ENCODE measurements at regions not wholly inside any gene's neighbourhood (a gene's known extent, or its start where the extent isn't known, plus 50 kb on each side); places are given as distances from the start of the nearest gene placed in this dataset.

DNA sequence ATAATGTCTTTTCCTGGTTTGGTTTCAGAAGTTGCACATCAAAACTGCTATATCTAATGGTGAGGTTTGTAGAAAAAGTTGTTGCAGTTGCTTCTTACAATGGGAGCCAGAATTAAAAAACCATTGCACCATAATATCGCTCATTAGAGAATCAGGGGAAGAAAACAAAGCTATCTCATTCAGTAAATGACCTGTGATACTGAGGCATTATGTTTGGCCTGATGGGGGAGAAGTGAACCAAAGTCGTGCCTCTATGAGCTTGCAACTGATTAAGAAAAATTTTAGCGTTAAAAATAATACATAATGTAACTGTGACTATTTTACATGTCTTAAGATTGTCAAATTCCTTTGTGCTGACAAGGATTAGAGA is 60.2 kb upstream of the ARHGEF26 start:
- no peak overlapping the region for H2AFZ ChIP-seq (ENCODE audit: insufficient read depth, low read depth, low read length, poor library complexity, severe bottlenecking)
- no peaks in the 10 kb centered on the region for H3K79me2 ChIP-seq (ENCODE audit: control insufficient read depth, insufficient read depth, low read length)
- H3K36me3 ChIP-seq (replicated peaks in 1 of 2; ENCODE audit: control extremely low read depth in 1 of 2, control insufficient read depth in 1 of 2, extremely low read depth in 1 of 2, insufficient read depth in 2 of 2, low read length in 1 of 2): no peaks in the 10 kb centered on the region
- no peak overlapping the region for H3K4me2 ChIP-seq (replicated peaks; ENCODE audit: low read depth, low read length, poor library complexity, severe bottlenecking)
- ChIA-PET CTCF (no interaction called here), POLR2A (no interaction called here)
- H3K9me3 ChIP-seq (ENCODE audit: control extremely low read depth in 1 of 3, control insufficient read depth in 2 of 3, insufficient read depth in 1 of 3, low read length in 2 of 3): no peaks in the 10 kb centered on the region
- no peaks in the 10 kb centered on the region for H3K4me1 ChIP-seq (ENCODE audit: control insufficient read depth in 2 of 2, insufficient read depth in 2 of 2, low read length in 2 of 2)
- no peaks in the 10 kb centered on the region for H3K27me3 ChIP-seq (replicated peaks in 1 of 4; ENCODE audit: control extremely low read depth in 1 of 4, control insufficient read depth in 3 of 4, insufficient read depth in 4 of 4, low read length in 3 of 4)
- no peak overlapping the region for H3K27ac ChIP-seq (ENCODE audit: low read length in 2 of 2)
- no peak for ATAC-seq (ENCODE audit: low read depth)
- H3K27ac Mint-ChIP-seq: no peak overlapping the region
- no peak for TF ChIP-seq CTCF (IDR thresholded peaks at IDR 0.05)
- no peak for TF ChIP-seq EZH2 (IDR thresholded peaks at IDR 0.05; ENCODE audit: borderline replicate concordance, insufficient read depth, low read depth, low read length, poor library complexity, severe bottlenecking)
- no peak overlapping the region for H3K9ac ChIP-seq (ENCODE audit: low read length)
- H3K9me3 Mint-ChIP-seq (ENCODE audit: insufficient read depth): no peaks in the 10 kb centered on the region
- intact Hi-C loops (cut with micrococcal nuclease): no loop called here
- no peaks in the 10 kb centered on the region for H3K27me3 Mint-ChIP-seq
- H3K4me1 Mint-ChIP-seq: no peaks in the 10 kb centered on the region
- WGBS (ENCODE audit: insufficient coverage): no CpG with 5 or more reads among the region's 3 CpGs
- DNase-seq: no peak
- no peaks in the 10 kb centered on the region for H4K20me1 ChIP-seq (ENCODE audit: control insufficient read depth, insufficient read depth, low read length, poor library complexity, severe bottlenecking)
- H3K4me3 ChIP-seq (ENCODE audit: control extremely low read depth in 1 of 5, extremely low read depth in 1 of 5, insufficient read depth in 1 of 5, low read depth in 2 of 5, low read length in 4 of 5): no peak overlapping the region
- no peak overlapping the region for H3K4me3 Mint-ChIP-seq

- ATAC-seq (ENCODE audit: low read depth): no peak
- POLR2A ChIA-PET: no interaction called here
- 92% methylated on average over 6 of the region's 7 CpGs for WGBS (ENCODE audit: insufficient coverage)
Observed at GRCh38 chr3:154062513-154062912, 58.7 kb upstream of the ARHGEF26 start.

More at GRCh38 chr3:154062513-154062912, 58.7 kb upstream of the ARHGEF26 start:
- no peaks in the 10 kb centered on the region for H3K79me2 ChIP-seq (ENCODE audit: control insufficient read depth, insufficient read depth, low read length)
- Mint-ChIP-seq H3K9me3 (ENCODE audit: insufficient read depth) (no peaks in the 10 kb centered on the region), H3K27ac (no peak overlapping the region), H3K4me3 (no peak overlapping the region), H3K4me1 (no peaks in the 10 kb centered on the region), H3K27me3 (no peaks in the 10 kb centered on the region)
- H3K9ac ChIP-seq (ENCODE audit: low read length): no peak overlapping the region
- H3K4me1 ChIP-seq (ENCODE audit: control insufficient read depth in 2 of 2, insufficient read depth in 2 of 2, low read length in 2 of 2): no peaks in the 10 kb centered on the region
- no peaks in the 10 kb centered on the region for H3K36me3 ChIP-seq (replicated peaks in 1 of 2; ENCODE audit: control extremely low read depth in 1 of 2, control insufficient read depth in 1 of 2, extremely low read depth in 1 of 2, insufficient read depth in 2 of 2, low read length in 1 of 2)
- no peaks in the 10 kb centered on the region for H4K20me1 ChIP-seq (ENCODE audit: control insufficient read depth, insufficient read depth, low read length, poor library complexity, severe bottlenecking)
- intact Hi-C loops (cut with micrococcal nuclease): no loop called here
- H3K4me2 ChIP-seq (replicated peaks; ENCODE audit: low read depth, low read length, poor library complexity, severe bottlenecking): no peak overlapping the region
- H3K9me3 ChIP-seq (ENCODE audit: control extremely low read depth in 1 of 3, control insufficient read depth in 2 of 3, insufficient read depth in 1 of 3, low read length in 2 of 3): no peaks in the 10 kb centered on the region
- CTCF ChIA-PET: no interaction called here
- no peaks in the 10 kb centered on the region for H3K27me3 ChIP-seq (replicated peaks in 1 of 4; ENCODE audit: control extremely low read depth in 1 of 4, control insufficient read depth in 3 of 4, insufficient read depth in 4 of 4, low read length in 3 of 4)
- TF ChIP-seq CTCF (IDR thresholded peaks at IDR 0.05) (no peak), EZH2 (IDR thresholded peaks at IDR 0.05; ENCODE audit: borderline replicate concordance, insufficient read depth, low read depth, low read length, poor library complexity, severe bottlenecking) (no peak)
- no peak overlapping the region for H3K27ac ChIP-seq (ENCODE audit: low read length in 2 of 2)
- no peak overlapping the region for H3K4me3 ChIP-seq (ENCODE audit: control extremely low read depth in 1 of 5, extremely low read depth in 1 of 5, insufficient read depth in 1 of 5, low read depth in 2 of 5, low read length in 4 of 5)
- no peak overlapping the region for H2AFZ ChIP-seq (ENCODE audit: insufficient read depth, low read depth, low read length, poor library complexity, severe bottlenecking)
- no peak for DNase-seq
